Inferior parietal cortex (tissue), 1 donor: ENCODE measurements at regions not wholly inside any gene's neighbourhood (a gene's known extent, or its start where the extent isn't known, plus 50 kb on each side); places are given as distances from the start of the nearest gene placed in this dataset.
A peak's percentile ranks its signal among the peaks of the same experiment; 100 is the strongest.
"Not testable (repeated sequence)": the region's sequence is repeated elsewhere in the genome, so short reads cannot be mapped to it uniquely, and the experiment has no call there.

Experiments used
- DNase-seq: peaks from one replicate; pipeline ENCODE4 v3.0.0-alpha.2; 2016; ENCODE audit errors: extremely low spot score

GRCh38 chr5:87198010-87198409, 69.7 kb upstream of the RASA1 start:
- DNase-seq = peak; percentile 43

GRCh38 chr5:87199246-87199645, 68.4 kb upstream of the RASA1 start:
- DNase-seq = not testable (repeated sequence)

GRCh38 chr5:87199704-87200103, 68.0 kb upstream of the RASA1 start:
- not testable (repeated sequence) for DNase-seq

GRCh38 chr5:87210076-87210475, 57.6 kb upstream of the RASA1 start:
- no peak for DNase-seq

GRCh38 chr5:87210743-87211142, 56.9 kb upstream of the RASA1 start:
- no peak for DNase-seq

GRCh38 chr5:87211676-87212075, 56.0 kb upstream of the RASA1 start:
- no peak for DNase-seq

- DNase-seq = not testable (repeated sequence)
These were observed 55.5 kb upstream of the RASA1 start for GRCh38 chr5:87212183-87212582.

- not testable (repeated sequence) for DNase-seq
These were observed 50.2 kb upstream of the RASA1 start for GRCh38 chr5:87217480-87217879.
